ENCODE measurements at regions not wholly inside any gene's neighbourhood (a gene's known extent, or its start where the extent isn't known, plus 50 kb on each side); places are given as distances from the start of the nearest gene placed in this dataset.

DNA sequence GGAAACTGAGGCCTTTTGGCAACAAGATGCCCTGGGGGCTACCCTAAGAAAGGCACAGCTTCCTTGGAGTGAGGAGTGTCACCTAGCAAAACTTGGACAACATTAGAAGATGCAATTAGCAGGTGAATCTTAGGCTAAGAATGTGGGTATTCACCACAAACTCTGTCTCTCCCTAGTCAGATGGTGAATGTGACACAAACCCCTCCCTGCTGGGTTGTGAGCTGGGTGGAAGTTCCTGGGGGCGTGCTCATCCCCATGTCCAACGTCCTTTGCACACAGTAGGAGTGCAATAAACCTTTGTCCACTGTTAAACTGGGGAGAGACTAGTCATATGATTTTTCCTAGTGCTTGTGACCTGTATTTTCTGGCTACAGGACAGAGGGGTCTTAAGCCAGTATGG lies 67.1 kb upstream of the SH3GL3 start:
- TF ChIP-seq, protein P1, sequence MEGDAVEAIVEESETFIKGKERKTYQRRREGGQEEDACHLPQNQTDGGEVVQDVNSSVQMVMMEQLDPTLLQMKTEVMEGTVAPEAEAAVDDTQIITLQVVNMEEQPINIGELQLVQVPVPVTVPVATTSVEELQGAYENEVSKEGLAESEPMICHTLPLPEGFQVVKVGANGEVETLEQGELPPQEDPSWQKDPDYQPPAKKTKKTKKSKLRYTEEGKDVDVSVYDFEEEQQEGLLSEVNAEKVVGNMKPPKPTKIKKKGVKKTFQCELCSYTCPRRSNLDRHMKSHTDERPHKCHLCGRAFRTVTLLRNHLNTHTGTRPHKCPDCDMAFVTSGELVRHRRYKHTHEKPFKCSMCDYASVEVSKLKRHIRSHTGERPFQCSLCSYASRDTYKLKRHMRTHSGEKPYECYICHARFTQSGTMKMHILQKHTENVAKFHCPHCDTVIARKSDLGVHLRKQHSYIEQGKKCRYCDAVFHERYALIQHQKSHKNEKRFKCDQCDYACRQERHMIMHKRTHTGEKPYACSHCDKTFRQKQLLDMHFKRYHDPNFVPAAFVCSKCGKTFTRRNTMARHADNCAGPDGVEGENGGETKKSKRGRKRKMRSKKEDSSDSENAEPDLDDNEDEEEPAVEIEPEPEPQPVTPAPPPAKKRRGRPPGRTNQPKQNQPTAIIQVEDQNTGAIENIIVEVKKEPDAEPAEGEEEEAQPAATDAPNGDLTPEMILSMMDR (conservative IDR thresholded peaks at IDR 0.05), result no peak
- no peak for TF ChIP-seq EZH2 (IDR thresholded peaks at IDR 0.05; ENCODE audit: low read depth)

Data from PC-9 (cell line).